Fibroblast of lung (primary cell): ENCODE measurements at regions not wholly inside any gene's neighbourhood (a gene's known extent, or its start where the extent isn't known, plus 50 kb on each side); places are given as distances from the start of the nearest gene placed in this dataset.

ENCODE experiments used
- CTCF ChIP-seq, 2 donors: IDR thresholded peaks in 1 of 2; conservative IDR thresholded peaks in 1 of 2; 1 replicate in 1 of 2; 2 replicates in 1 of 2; pipeline ENCODE4 v1.5.1; 2011 to 2012; ENCODE audit warnings: low read length in 2 of 2, control low read depth in 1 of 2, inconsistent platforms in 1 of 2, low read depth in 1 of 2, mild to moderate bottlenecking in 1 of 2
- EZH2 ChIP-seq: IDR thresholded peaks from 2 replicates; pipeline ENCODE4 v1.5.1; 2012; ENCODE audit warnings: low read length, control low read depth, mild to moderate bottlenecking; ENCODE audit errors: missing control alignments

- no peak for TF ChIP-seq CTCF (conservative IDR thresholded peaks at IDR 0.05 in 1 of 2, IDR thresholded peaks at IDR 0.05 in 1 of 2; ENCODE audit: low read depth in 1 of 2, low read length in 2 of 2)
- TF ChIP-seq EZH2 = no peak
Observed at GRCh38 chr9:91158286-91158685, 203.4 kb downstream of the AUH start.
